Fibroblast of lung (primary cell): ENCODE measurements at regions not wholly inside any gene's neighbourhood (a gene's known extent, or its start where the extent isn't known, plus 50 kb on each side); places are given as distances from the start of the nearest gene placed in this dataset.

Source experiments
- DNase-seq, 2 donors: peaks; one replicate each; pipeline versions ENCODE4 v3.0.0 to v3.0.0-alpha.2; 2010; ENCODE audit warnings: low read depth in 2 of 2
- H2AFZ ChIP-seq: 2 replicates; pipeline ENCODE4 v1.5.1; 2012; ENCODE audit warnings: low read length, control low read depth, inconsistent platforms
- H3K27ac ChIP-seq: 2 replicates; pipeline ENCODE4 v1.5.1; 2011; ENCODE audit warnings: low read length, control low read depth; ENCODE audit not compliant: insufficient read depth
- H3K27me3 ChIP-seq: 2 replicates; pipeline ENCODE4 v1.5.1; 2011; ENCODE audit warnings: mild to moderate bottlenecking, low read length; ENCODE audit not compliant: control insufficient read depth, insufficient read depth
- H3K36me3 ChIP-seq: 2 replicates; pipeline ENCODE4 v1.5.1; 2011; ENCODE audit warnings: low read length; ENCODE audit not compliant: control insufficient read depth, insufficient read depth
- H3K4me1 ChIP-seq: 2 replicates; pipeline ENCODE4 v1.5.1; 2011; ENCODE audit warnings: low read length; ENCODE audit not compliant: control insufficient read depth, insufficient read depth; ENCODE audit errors: extremely low read depth
- H3K4me2 ChIP-seq: 2 replicates; pipeline ENCODE4 v1.5.1; 2011; ENCODE audit warnings: low read length, control low read depth; ENCODE audit not compliant: insufficient read depth; ENCODE audit errors: extremely low read depth
- H3K4me3 ChIP-seq, 4 experiments: fragments of 200-600 bp in 1 of 4; sonication (generic) in 1 of 4; replicated peaks in 1 of 4; 2 replicates each; pipeline ENCODE4 v1.5.1; 2011 to 2016; ENCODE audit warnings: low read length in 4 of 4, low read depth in 3 of 4, mild to moderate bottlenecking in 3 of 4, control low read depth in 2 of 4, inconsistent platforms in 1 of 4, mixed read lengths in 1 of 4; ENCODE audit not compliant: insufficient read depth in 1 of 4; ENCODE audit errors: control extremely low read depth in 1 of 4
- H3K79me2 ChIP-seq: 2 replicates; pipeline ENCODE4 v1.5.1; 2012; ENCODE audit warnings: mild to moderate bottlenecking, low read length, inconsistent platforms; ENCODE audit not compliant: control insufficient read depth, insufficient read depth
- H3K9ac ChIP-seq: 2 replicates; pipeline ENCODE4 v1.5.1; 2011; ENCODE audit warnings: mild to moderate bottlenecking, low read length, control low read depth; ENCODE audit not compliant: insufficient read depth
- H3K9me3 ChIP-seq: 2 replicates; pipeline ENCODE4 v1.5.1; 2012; ENCODE audit warnings: low read depth, low read length; ENCODE audit not compliant: control insufficient read depth, insufficient read depth
- H4K20me1 ChIP-seq: 2 replicates; pipeline ENCODE4 v1.5.1; 2011; ENCODE audit warnings: low read length; ENCODE audit not compliant: control insufficient read depth, insufficient read depth; ENCODE audit errors: extremely low read depth
- CTCF ChIP-seq, 2 donors: IDR thresholded peaks in 1 of 2; conservative IDR thresholded peaks in 1 of 2; 1 replicate in 1 of 2; 2 replicates in 1 of 2; pipeline ENCODE4 v1.5.1; 2011 to 2012; ENCODE audit warnings: low read length in 2 of 2, control low read depth in 1 of 2, inconsistent platforms in 1 of 2, low read depth in 1 of 2, mild to moderate bottlenecking in 1 of 2
- EZH2 ChIP-seq: IDR thresholded peaks from 2 replicates; pipeline ENCODE4 v1.5.1; 2012; ENCODE audit warnings: low read length, control low read depth, mild to moderate bottlenecking; ENCODE audit errors: missing control alignments

- H3K79me2 ChIP-seq, result no peaks in the 10 kb centered on the region
Observed at GRCh38 chr3:463252-464192, 267.0 kb downstream of the CHL1 start.

GRCh38 chr3:464255-464654 is 267.7 kb downstream of the CHL1 start:
- H3K9ac ChIP-seq, result no peak overlapping the region
- TF ChIP-seq CTCF (conservative IDR thresholded peaks at IDR 0.05 in 1 of 2, IDR thresholded peaks at IDR 0.05 in 1 of 2; ENCODE audit: low read depth in 1 of 2, low read length in 2 of 2) (no peak), EZH2 (no peak)
- H3K79me2 ChIP-seq, result no peaks in the 10 kb centered on the region
- no peaks in the 10 kb centered on the region for H4K20me1 ChIP-seq
- H3K4me3 ChIP-seq, result no peak overlapping the region
- H3K27ac ChIP-seq, result no peak overlapping the region
- DNase-seq, result no peak
- H3K27me3 ChIP-seq, result no peaks in the 10 kb centered on the region
- no peaks in the 10 kb centered on the region for H3K9me3 ChIP-seq
- no peak overlapping the region for H3K4me2 ChIP-seq
- H3K4me1 ChIP-seq, result no peaks in the 10 kb centered on the region
- no peaks in the 10 kb centered on the region for H3K36me3 ChIP-seq
- H2AFZ ChIP-seq, result no peak overlapping the region

More at GRCh38 chr3:463252-464192, 267.0 kb downstream of the CHL1 start:
- no peak for DNase-seq
- H3K27ac ChIP-seq, result no peak overlapping the region
- H3K9me3 ChIP-seq, result no peaks in the 10 kb centered on the region
- TF ChIP-seq CTCF (conservative IDR thresholded peaks at IDR 0.05 in 1 of 2, IDR thresholded peaks at IDR 0.05 in 1 of 2; ENCODE audit: low read depth in 1 of 2, low read length in 2 of 2), result no peak
- TF ChIP-seq EZH2, result no peak
- no peaks in the 10 kb centered on the region for H4K20me1 ChIP-seq
- no peak overlapping the region for H3K4me2 ChIP-seq
- no peak overlapping the region for H3K4me3 ChIP-seq
- no peaks in the 10 kb centered on the region for H3K36me3 ChIP-seq
- H2AFZ ChIP-seq, result no peak overlapping the region
- H3K9ac ChIP-seq, result no peak overlapping the region
- no peaks in the 10 kb centered on the region for H3K27me3 ChIP-seq
- H3K4me1 ChIP-seq, result no peaks in the 10 kb centered on the region

- peak in 1 of 2 donors; percentile 3 for DNase-seq
- H3K79me2 ChIP-seq, result no peaks in the 10 kb centered on the region
- H3K27me3 ChIP-seq, result no peaks in the 10 kb centered on the region
Observed at GRCh38 chr3:468172-468571, 271.6 kb downstream of the CHL1 start.

More at GRCh38 chr3:468172-468571, 271.6 kb downstream of the CHL1 start:
- no peaks in the 10 kb centered on the region for H3K36me3 ChIP-seq
- TF ChIP-seq CTCF (conservative IDR thresholded peaks at IDR 0.05 in 1 of 2, IDR thresholded peaks at IDR 0.05 in 1 of 2; ENCODE audit: low read depth in 1 of 2, low read length in 2 of 2), result peak; percentile 33 to 52
- TF ChIP-seq EZH2, result no peak
- no peaks in the 10 kb centered on the region for H3K4me1 ChIP-seq
- H3K27ac ChIP-seq, result no peak overlapping the region
- H2AFZ ChIP-seq, result no peak overlapping the region
- H4K20me1 ChIP-seq, result no peaks in the 10 kb centered on the region
- H3K4me3 ChIP-seq, result no peak overlapping the region
- H3K9me3 ChIP-seq, result no peaks in the 10 kb centered on the region
- H3K9ac ChIP-seq, result no peak overlapping the region
- H3K4me2 ChIP-seq, result no peak overlapping the region
